ENCODE measurements at regions not wholly inside any gene's neighbourhood (a gene's known extent, or its start where the extent isn't known, plus 50 kb on each side); places are given as distances from the start of the nearest gene placed in this dataset.

- no peaks in the 10 kb centered on the region for H3K9me2 ChIP-seq (replicated peaks; ENCODE audit: insufficient read depth)
- H3K27ac ChIP-seq: no peak overlapping the region
- no peaks in the 10 kb centered on the region for H3K4me1 ChIP-seq (ENCODE audit: insufficient read depth)
- H3K79me2 ChIP-seq: no peaks in the 10 kb centered on the region
- H2AFZ ChIP-seq: no peak overlapping the region
- H3K36me3 ChIP-seq (replicated peaks; ENCODE audit: insufficient read depth, low read depth): no peaks in the 10 kb centered on the region
- no peak overlapping the region for H3K4me3 ChIP-seq
- 66% methylated on average over 2 of the region's 2 CpGs for WGBS (ENCODE audit: low lambda C conversion rate, missing lambda C conversion rate)
- H3K9me3 ChIP-seq (ENCODE audit: low read depth): no peaks in the 10 kb centered on the region
- H3K4me2 ChIP-seq: no peak overlapping the region
- no peak for TF ChIP-seq EZH2phosphoT487 (IDR thresholded peaks at IDR 0.05; ENCODE audit: low read depth, severe bottlenecking, unreplicated experiment)
- no peak for TF ChIP-seq EZH2 (IDR thresholded peaks at IDR 0.05; ENCODE audit: borderline replicate concordance)
- TF ChIP-seq CTCF (IDR thresholded peaks at IDR 0.05; ENCODE audit: poor library complexity): peak; percentile 33
- H3K27me3 ChIP-seq: peaks cover 2% of the 10 kb centered on the region
- no peaks in the 10 kb centered on the region for H4K20me1 ChIP-seq (ENCODE audit: insufficient read depth, poor library complexity, severe bottlenecking)
- peak; percentile 28 for DNase-seq (ENCODE audit: low spot score)
Observed at GRCh38 chr9:75601280-75601679, 289.2 kb upstream of the PCSK5 start.

GRCh38 chr9:75602060-75602459, 288.4 kb upstream of the PCSK5 start:
- H3K9me2 ChIP-seq (replicated peaks; ENCODE audit: insufficient read depth): no peaks in the 10 kb centered on the region
- no peak overlapping the region for H3K4me2 ChIP-seq
- H3K4me3 ChIP-seq: no peak overlapping the region
- H3K36me3 ChIP-seq (replicated peaks; ENCODE audit: insufficient read depth, low read depth): no peaks in the 10 kb centered on the region
- H2AFZ ChIP-seq: no peak overlapping the region
- H3K4me1 ChIP-seq (ENCODE audit: insufficient read depth): no peaks in the 10 kb centered on the region
- no peaks in the 10 kb centered on the region for H3K79me2 ChIP-seq
- no peaks in the 10 kb centered on the region for H3K9me3 ChIP-seq (ENCODE audit: low read depth)
- DNase-seq (ENCODE audit: low spot score): no peak
- H3K27ac ChIP-seq: no peak overlapping the region
- 76% methylated on average over 4 of the region's 4 CpGs for WGBS (ENCODE audit: low lambda C conversion rate, missing lambda C conversion rate)
- no peaks in the 10 kb centered on the region for H4K20me1 ChIP-seq (ENCODE audit: insufficient read depth, poor library complexity, severe bottlenecking)
- TF ChIP-seq EZH2phosphoT487 (IDR thresholded peaks at IDR 0.05; ENCODE audit: low read depth, severe bottlenecking, unreplicated experiment) (no peak), CTCF (IDR thresholded peaks at IDR 0.05; ENCODE audit: poor library complexity) (no peak)
- H3K27me3 ChIP-seq: peaks cover 2% of the 10 kb centered on the region

- 61% methylated on average over 2 of the region's 2 CpGs for WGBS (ENCODE audit: low lambda C conversion rate, missing lambda C conversion rate)
- H3K36me3 ChIP-seq (replicated peaks; ENCODE audit: insufficient read depth, low read depth): no peaks in the 10 kb centered on the region
Observed at GRCh38 chr9:75604661-75605060, 285.8 kb upstream of the PCSK5 start.

More at GRCh38 chr9:75604661-75605060, 285.8 kb upstream of the PCSK5 start:
- H4K20me1 ChIP-seq (ENCODE audit: insufficient read depth, poor library complexity, severe bottlenecking): no peaks in the 10 kb centered on the region
- no peaks in the 10 kb centered on the region for H3K9me3 ChIP-seq (ENCODE audit: low read depth)
- no peaks in the 10 kb centered on the region for H3K79me2 ChIP-seq
- no peak overlapping the region for H3K4me2 ChIP-seq
- no peak overlapping the region for H2AFZ ChIP-seq
- TF ChIP-seq CTCF (IDR thresholded peaks at IDR 0.05; ENCODE audit: poor library complexity) (no peak), EZH2 (IDR thresholded peaks at IDR 0.05; ENCODE audit: borderline replicate concordance) (no peak), EZH2phosphoT487 (IDR thresholded peaks at IDR 0.05; ENCODE audit: low read depth, severe bottlenecking, unreplicated experiment) (no peak)
- no peaks in the 10 kb centered on the region for H3K27me3 ChIP-seq
- H3K27ac ChIP-seq: no peak overlapping the region
- no peaks in the 10 kb centered on the region for H3K4me1 ChIP-seq (ENCODE audit: insufficient read depth)
- no peak for DNase-seq (ENCODE audit: low spot score)
- H3K9me2 ChIP-seq (replicated peaks; ENCODE audit: insufficient read depth): no peaks in the 10 kb centered on the region
- no peak overlapping the region for H3K4me3 ChIP-seq

All from hepatocyte (in vitro differentiated cells).